ENCODE measurements at regions not wholly inside any gene's neighbourhood (a gene's known extent, or its start where the extent isn't known, plus 50 kb on each side); places are given as distances from the start of the nearest gene placed in this dataset.

GRCh38 chr20:60586269-60587050 is 628.2 kb downstream of the CDH26 start:
- ATAC-seq = no peak
- no peaks in the 10 kb centered on the region for H3K4me1 Mint-ChIP-seq
- H3K27ac Mint-ChIP-seq = no peak overlapping the region
- H3K27me3 Mint-ChIP-seq = peaks cover 14% of the 10 kb centered on the region
- H3K36me3 Mint-ChIP-seq (ENCODE audit: low read depth) = no peaks in the 10 kb centered on the region
- DNase-seq = no peak
- H3K4me3 Mint-ChIP-seq = no peak overlapping the region
- H3K9me3 ChIP-seq (ENCODE audit: control insufficient read depth, low read length, poor library complexity, severe bottlenecking) = no peaks in the 10 kb centered on the region

- Mint-ChIP-seq H3K36me3 (ENCODE audit: low read depth) (no peaks in the 10 kb centered on the region), H3K27me3 (peaks cover 7% of the 10 kb centered on the region), H3K4me3 (no peak overlapping the region), H3K27ac (no peak overlapping the region), H3K4me1 (no peaks in the 10 kb centered on the region)
- H3K9me3 ChIP-seq (ENCODE audit: control insufficient read depth, low read length, poor library complexity, severe bottlenecking) = no peaks in the 10 kb centered on the region
- ATAC-seq (no peak), DNase-seq (no peak)
Observed at GRCh38 chr20:60587986-60588385, 629.8 kb downstream of the CDH26 start.

GRCh38 chr20:60589623-60590022 is 631.4 kb downstream of the CDH26 start:
- no peaks in the 10 kb centered on the region for H3K9me3 ChIP-seq (ENCODE audit: control insufficient read depth, low read length, poor library complexity, severe bottlenecking)
- Mint-ChIP-seq H3K4me3 (no peak overlapping the region), H3K4me1 (no peaks in the 10 kb centered on the region), H3K36me3 (ENCODE audit: low read depth) (no peaks in the 10 kb centered on the region), H3K27ac (no peak overlapping the region), H3K27me3 (peaks cover 7% of the 10 kb centered on the region)
- no peak for DNase-seq
- ATAC-seq = no peak

GRCh38 chr20:60591172-60591799 is 633.1 kb downstream of the CDH26 start:
- no peaks in the 10 kb centered on the region for H3K9me3 ChIP-seq (ENCODE audit: control insufficient read depth, low read length, poor library complexity, severe bottlenecking)
- Mint-ChIP-seq H3K27me3 (peaks cover 7% of the 10 kb centered on the region), H3K36me3 (ENCODE audit: low read depth) (no peaks in the 10 kb centered on the region), H3K4me3 (no peak overlapping the region), H3K27ac (no peak overlapping the region), H3K4me1 (no peaks in the 10 kb centered on the region)
- no peak for DNase-seq
- ATAC-seq = no peak

- H3K4me3 Mint-ChIP-seq = no peak overlapping the region
- no peaks in the 10 kb centered on the region for H3K36me3 Mint-ChIP-seq (ENCODE audit: low read depth)
- H3K27ac Mint-ChIP-seq = no peak overlapping the region
- no peaks in the 10 kb centered on the region for H3K4me1 Mint-ChIP-seq
- no peaks in the 10 kb centered on the region for H3K27me3 Mint-ChIP-seq
- DNase-seq = no peak
- H3K9me3 ChIP-seq (ENCODE audit: control insufficient read depth, low read length, poor library complexity, severe bottlenecking) = no peaks in the 10 kb centered on the region
- ATAC-seq = no peak
Observed at GRCh38 chr20:60598528-60598927, 640.3 kb downstream of the CDH26 start.

GRCh38 chr20:60599381-60599780 is 641.2 kb downstream of the CDH26 start:
- no peaks in the 10 kb centered on the region for H3K9me3 ChIP-seq (ENCODE audit: control insufficient read depth, low read length, poor library complexity, severe bottlenecking)
- DNase-seq (no peak), ATAC-seq (no peak)
- H3K4me3 Mint-ChIP-seq = no peak overlapping the region
- no peak overlapping the region for H3K27ac Mint-ChIP-seq
- H3K4me1 Mint-ChIP-seq = no peaks in the 10 kb centered on the region
- H3K27me3 Mint-ChIP-seq = no peaks in the 10 kb centered on the region
- H3K36me3 Mint-ChIP-seq (ENCODE audit: low read depth) = no peaks in the 10 kb centered on the region

- ATAC-seq (no peak), DNase-seq (no peak)
Observed at GRCh38 chr20:60600036-60600435, 641.8 kb downstream of the CDH26 start.

GRCh38 chr20:60624066-60624465 is 628.0 kb upstream of the CDH4 start:
- no peaks in the 10 kb centered on the region for H3K9me3 ChIP-seq (ENCODE audit: control insufficient read depth, low read length, poor library complexity, severe bottlenecking)
- DNase-seq (no peak), ATAC-seq (no peak)
- H3K27me3 Mint-ChIP-seq = peaks cover 12% of the 10 kb centered on the region
- no peak overlapping the region for H3K4me3 Mint-ChIP-seq
- H3K4me1 Mint-ChIP-seq = no peaks in the 10 kb centered on the region
- no peak overlapping the region for H3K27ac Mint-ChIP-seq
- H3K36me3 Mint-ChIP-seq (ENCODE audit: low read depth) = no peaks in the 10 kb centered on the region

More at GRCh38 chr20:60600036-60600435, 641.8 kb downstream of the CDH26 start:
- no peak overlapping the region for H3K4me3 Mint-ChIP-seq
- no peaks in the 10 kb centered on the region for H3K27me3 Mint-ChIP-seq
- H3K4me1 Mint-ChIP-seq = no peaks in the 10 kb centered on the region
- no peaks in the 10 kb centered on the region for H3K36me3 Mint-ChIP-seq (ENCODE audit: low read depth)
- no peaks in the 10 kb centered on the region for H3K9me3 ChIP-seq (ENCODE audit: control insufficient read depth, low read length, poor library complexity, severe bottlenecking)
- no peak overlapping the region for H3K27ac Mint-ChIP-seq

- H3K36me3 Mint-ChIP-seq (ENCODE audit: low read depth) = no peaks in the 10 kb centered on the region
- DNase-seq = no peak
- no peaks in the 10 kb centered on the region for H3K9me3 ChIP-seq (ENCODE audit: control insufficient read depth, low read length, poor library complexity, severe bottlenecking)
- H3K4me3 Mint-ChIP-seq = no peak overlapping the region
- no peak for ATAC-seq
- H3K27me3 Mint-ChIP-seq = peaks cover 7% of the 10 kb centered on the region
- H3K27ac Mint-ChIP-seq = no peak overlapping the region
- no peaks in the 10 kb centered on the region for H3K4me1 Mint-ChIP-seq
Observed at GRCh38 chr20:60627751-60628565, 624.1 kb upstream of the CDH4 start.

GRCh38 chr20:60628749-60629148 is 623.3 kb upstream of the CDH4 start:
- DNase-seq (no peak), ATAC-seq (no peak)
- Mint-ChIP-seq H3K27me3 (peaks cover 7% of the 10 kb centered on the region), H3K36me3 (ENCODE audit: low read depth) (no peaks in the 10 kb centered on the region), H3K4me1 (no peaks in the 10 kb centered on the region), H3K4me3 (no peak overlapping the region), H3K27ac (no peak overlapping the region)
- H3K9me3 ChIP-seq (ENCODE audit: control insufficient read depth, low read length, poor library complexity, severe bottlenecking) = no peaks in the 10 kb centered on the region

- H3K9me3 ChIP-seq (ENCODE audit: control insufficient read depth, low read length, poor library complexity, severe bottlenecking) = no peaks in the 10 kb centered on the region
- ATAC-seq (no peak), DNase-seq (no peak)
- Mint-ChIP-seq H3K27ac (no peak overlapping the region), H3K36me3 (ENCODE audit: low read depth) (no peaks in the 10 kb centered on the region), H3K4me1 (no peaks in the 10 kb centered on the region), H3K4me3 (no peak overlapping the region), H3K27me3 (peaks cover 7% of the 10 kb centered on the region)
Observed at GRCh38 chr20:60629206-60629605, 622.9 kb upstream of the CDH4 start.

- Mint-ChIP-seq H3K4me1 (no peaks in the 10 kb centered on the region), H3K36me3 (ENCODE audit: low read depth) (no peaks in the 10 kb centered on the region), H3K4me3 (no peak overlapping the region), H3K27me3 (peaks cover 7% of the 10 kb centered on the region), H3K27ac (no peak overlapping the region)
- ATAC-seq (no peak), DNase-seq (no peak)
- no peaks in the 10 kb centered on the region for H3K9me3 ChIP-seq (ENCODE audit: control insufficient read depth, low read length, poor library complexity, severe bottlenecking)
Observed at GRCh38 chr20:60630609-60631008, 621.5 kb upstream of the CDH4 start.

- H3K27ac Mint-ChIP-seq = no peak overlapping the region
- ATAC-seq (no peak), DNase-seq (no peak)
- no peaks in the 10 kb centered on the region for H3K9me3 ChIP-seq (ENCODE audit: control insufficient read depth, low read length, poor library complexity, severe bottlenecking)
- no peaks in the 10 kb centered on the region for H3K36me3 Mint-ChIP-seq (ENCODE audit: low read depth)
- H3K4me1 Mint-ChIP-seq = no peaks in the 10 kb centered on the region
- H3K27me3 Mint-ChIP-seq = peaks cover 13% of the 10 kb centered on the region
- no peak overlapping the region for H3K4me3 Mint-ChIP-seq
Observed at GRCh38 chr20:60631585-60632287, 620.3 kb upstream of the CDH4 start.
